ENCODE measurements at regions not wholly inside any gene's neighbourhood (a gene's known extent, or its start where the extent isn't known, plus 50 kb on each side); places are given as distances from the start of the nearest gene placed in this dataset.

DNA sequence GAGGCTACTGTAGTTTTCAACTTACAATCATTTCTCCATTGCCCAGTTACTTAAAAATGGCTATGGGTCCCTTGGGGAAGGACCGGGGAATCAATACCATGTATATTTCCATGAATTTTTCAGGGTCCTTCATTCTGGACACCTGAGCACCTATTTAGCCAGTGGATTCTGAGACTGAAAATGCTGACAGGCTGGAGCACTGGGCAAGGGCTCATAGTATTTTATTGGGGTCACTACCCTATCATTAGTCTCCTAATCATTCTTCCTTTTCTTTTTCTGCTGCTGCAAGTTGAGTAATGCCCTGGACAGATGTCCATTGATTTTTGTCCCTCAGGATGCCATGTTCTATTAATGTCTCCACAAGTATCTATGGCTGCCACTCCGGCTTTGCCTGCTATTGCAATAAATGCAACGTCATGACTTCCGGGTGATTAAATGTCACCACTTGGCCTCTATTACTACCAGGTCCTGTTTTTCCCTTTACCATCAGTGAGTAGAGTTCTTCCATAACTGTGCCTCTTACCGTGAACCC lies 279.3 kb upstream of the FBXL7 start:
- Histone ChIP-seq H3K9ac (ENCODE audit: low read length) (no peak overlapping the region), H3K14ac (ENCODE audit: low read length) (no peak overlapping the region), H2AFZ (ENCODE audit: insufficient read depth, low read length, poor library complexity) (no peak overlapping the region), H2AK5ac (ENCODE audit: low read length) (no peak overlapping the region), H2BK12ac (ENCODE audit: low read length) (no peak overlapping the region), H3K79me2 (ENCODE audit: control insufficient read depth, insufficient read depth, low read length, poor library complexity) (no peaks in the 10 kb centered on the region), H3K36me3 (ENCODE audit: control insufficient read depth in 1 of 2, insufficient read depth in 2 of 2, low read length in 2 of 2) (no peaks in the 10 kb centered on the region), H3K4me2 (ENCODE audit: low read length) (no peak overlapping the region), H4K12ac (ENCODE audit: low read depth, low read length) (no peak overlapping the region), H3K27ac (ENCODE audit: low read depth, low read length) (no peak overlapping the region), H2BK5ac (ENCODE audit: low read depth, low read length, poor library complexity) (no peak overlapping the region), H3K79me1 (ENCODE audit: low read length) (peaks cover 1% of the 10 kb centered on the region), H4K8ac (ENCODE audit: low read depth, low read length) (no peak overlapping the region), H3K4me1 (ENCODE audit: control insufficient read depth in 1 of 2, insufficient read depth in 2 of 2, low read length in 2 of 2) (peaks cover 5 to 6% of the 10 kb centered on the region in 2 experiments), H3K18ac (ENCODE audit: low read length) (no peak overlapping the region), H3K23ac (ENCODE audit: low read length) (no peak overlapping the region), H3K9me3 (ENCODE audit: insufficient read depth, low read depth, low read length) (no peaks in the 10 kb centered on the region), H3K4ac (ENCODE audit: low read depth, low read length) (no peak overlapping the region), H2BK120ac (ENCODE audit: insufficient read depth, low read length, poor library complexity) (no peak overlapping the region), H3K4me3 (ENCODE audit: low read depth, low read length) (no peak overlapping the region), H3K27me3 (ENCODE audit: insufficient read depth, low read length) (no peaks in the 10 kb centered on the region), H4K91ac (ENCODE audit: low read depth, low read length) (no peak overlapping the region)
- no peak for DNase-seq
- whole genome bisulfite sequencing (ENCODE audit: extremely low coverage, insufficient coverage, insufficient read length): no CpG with 5 or more reads among the region's 5 CpGs

DNA sequence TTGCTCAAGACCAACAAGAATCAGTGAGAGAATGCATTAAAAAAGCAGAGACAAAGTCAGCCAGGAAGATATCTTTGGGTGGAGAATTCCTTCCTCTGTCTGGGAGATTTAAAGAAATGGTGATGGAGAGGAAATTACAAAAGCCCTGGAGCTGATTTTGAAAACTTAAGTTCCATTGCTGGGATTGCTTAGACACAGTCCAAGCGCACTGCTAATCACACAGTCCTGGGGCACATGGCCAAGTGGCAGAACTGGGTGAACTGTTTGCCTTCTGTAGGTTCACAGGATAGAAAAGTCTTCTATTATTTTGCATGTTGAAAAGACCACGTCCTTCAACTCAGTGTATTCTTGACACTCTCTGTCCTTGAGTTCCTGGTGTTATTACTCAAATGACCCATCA lies 284.9 kb upstream of the FBXL7 start:
- Histone ChIP-seq H3K27ac (ENCODE audit: low read depth, low read length) (no peak overlapping the region), H2AFZ (ENCODE audit: insufficient read depth, low read length, poor library complexity) (no peak overlapping the region), H3K4me2 (ENCODE audit: low read length) (no peak overlapping the region), H3K18ac (ENCODE audit: low read length) (no peak overlapping the region), H3K4me3 (ENCODE audit: low read depth, low read length) (no peak overlapping the region), H3K4me1 (ENCODE audit: control insufficient read depth in 1 of 2, insufficient read depth in 2 of 2, low read length in 2 of 2) (peaks cover 0 to 3% of the 10 kb centered on the region in 2 experiments), H3K23ac (ENCODE audit: low read length) (no peak overlapping the region), H4K12ac (ENCODE audit: low read depth, low read length) (no peak overlapping the region), H2BK12ac (ENCODE audit: low read length) (no peak overlapping the region), H3K9me3 (ENCODE audit: insufficient read depth, low read depth, low read length) (no peaks in the 10 kb centered on the region), H3K4ac (ENCODE audit: low read depth, low read length) (no peak overlapping the region), H3K9ac (ENCODE audit: low read length) (no peak overlapping the region), H2BK5ac (ENCODE audit: low read depth, low read length, poor library complexity) (no peak overlapping the region), H3K79me1 (ENCODE audit: low read length) (no peaks in the 10 kb centered on the region), H2BK120ac (ENCODE audit: insufficient read depth, low read length, poor library complexity) (no peak overlapping the region), H4K91ac (ENCODE audit: low read depth, low read length) (no peak overlapping the region), H3K36me3 (ENCODE audit: control insufficient read depth in 1 of 2, insufficient read depth in 2 of 2, low read length in 2 of 2) (no peaks in the 10 kb centered on the region), H3K27me3 (ENCODE audit: insufficient read depth, low read length) (no peaks in the 10 kb centered on the region), H3K14ac (ENCODE audit: low read length) (no peak overlapping the region), H4K8ac (ENCODE audit: low read depth, low read length) (no peak overlapping the region), H2AK5ac (ENCODE audit: low read length) (no peak overlapping the region), H3K79me2 (ENCODE audit: control insufficient read depth, insufficient read depth, low read length, poor library complexity) (no peaks in the 10 kb centered on the region)
- WGBS (ENCODE audit: extremely low coverage, insufficient coverage, insufficient read length): no CpG with 5 or more reads among the region's 2 CpGs
- no peak for DNase-seq

DNA sequence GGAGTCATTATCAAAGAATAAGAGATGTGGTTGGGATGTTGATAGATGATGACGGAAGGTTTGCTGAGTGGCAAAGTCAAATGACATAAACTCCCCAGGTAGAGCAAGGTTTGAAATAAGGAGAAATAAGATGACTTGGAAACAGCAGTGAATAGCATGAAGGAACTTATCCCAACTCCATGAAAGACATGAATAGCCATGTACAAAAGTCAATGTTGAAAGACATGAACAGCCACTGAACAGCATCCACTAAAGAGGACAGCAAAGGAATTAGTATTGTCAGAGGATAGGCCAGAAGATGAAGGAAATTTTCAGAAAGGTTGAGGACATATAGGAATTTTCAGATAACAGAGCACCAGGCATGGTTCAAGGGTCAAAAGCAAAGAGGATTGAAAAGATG lies 286.0 kb upstream of the FBXL7 start:
- Histone ChIP-seq H3K4me3 (ENCODE audit: low read depth, low read length) (no peak overlapping the region), H2AFZ (ENCODE audit: insufficient read depth, low read length, poor library complexity) (no peak overlapping the region), H3K36me3 (ENCODE audit: control insufficient read depth in 1 of 2, insufficient read depth in 2 of 2, low read length in 2 of 2) (no peaks in the 10 kb centered on the region), H2BK5ac (ENCODE audit: low read depth, low read length, poor library complexity) (no peak overlapping the region), H3K9me3 (ENCODE audit: insufficient read depth, low read depth, low read length) (no peaks in the 10 kb centered on the region), H3K18ac (ENCODE audit: low read length) (no peak overlapping the region), H3K23ac (ENCODE audit: low read length) (no peak overlapping the region), H2AK5ac (ENCODE audit: low read length) (no peak overlapping the region), H3K4me1 (ENCODE audit: control insufficient read depth in 1 of 2, insufficient read depth in 2 of 2, low read length in 2 of 2) (peaks cover 0 to 5% of the 10 kb centered on the region in 2 experiments), H4K91ac (ENCODE audit: low read depth, low read length) (no peak overlapping the region), H3K4me2 (ENCODE audit: low read length) (no peak overlapping the region), H3K79me2 (ENCODE audit: control insufficient read depth, insufficient read depth, low read length, poor library complexity) (no peaks in the 10 kb centered on the region), H3K27ac (ENCODE audit: low read depth, low read length) (no peak overlapping the region), H2BK120ac (ENCODE audit: insufficient read depth, low read length, poor library complexity) (no peak overlapping the region), H3K4ac (ENCODE audit: low read depth, low read length) (no peak overlapping the region), H3K14ac (ENCODE audit: low read length) (no peak overlapping the region), H3K27me3 (ENCODE audit: insufficient read depth, low read length) (no peaks in the 10 kb centered on the region), H3K9ac (ENCODE audit: low read length) (no peak overlapping the region), H3K79me1 (ENCODE audit: low read length) (no peaks in the 10 kb centered on the region), H4K8ac (ENCODE audit: low read depth, low read length) (no peak overlapping the region), H4K12ac (ENCODE audit: low read depth, low read length) (no peak overlapping the region), H2BK12ac (ENCODE audit: low read length) (no peak overlapping the region)
- no peak for DNase-seq
- 100% methylated on average over 1 of the region's 1 CpG for WGBS (ENCODE audit: extremely low coverage, insufficient coverage, insufficient read length)

DNA sequence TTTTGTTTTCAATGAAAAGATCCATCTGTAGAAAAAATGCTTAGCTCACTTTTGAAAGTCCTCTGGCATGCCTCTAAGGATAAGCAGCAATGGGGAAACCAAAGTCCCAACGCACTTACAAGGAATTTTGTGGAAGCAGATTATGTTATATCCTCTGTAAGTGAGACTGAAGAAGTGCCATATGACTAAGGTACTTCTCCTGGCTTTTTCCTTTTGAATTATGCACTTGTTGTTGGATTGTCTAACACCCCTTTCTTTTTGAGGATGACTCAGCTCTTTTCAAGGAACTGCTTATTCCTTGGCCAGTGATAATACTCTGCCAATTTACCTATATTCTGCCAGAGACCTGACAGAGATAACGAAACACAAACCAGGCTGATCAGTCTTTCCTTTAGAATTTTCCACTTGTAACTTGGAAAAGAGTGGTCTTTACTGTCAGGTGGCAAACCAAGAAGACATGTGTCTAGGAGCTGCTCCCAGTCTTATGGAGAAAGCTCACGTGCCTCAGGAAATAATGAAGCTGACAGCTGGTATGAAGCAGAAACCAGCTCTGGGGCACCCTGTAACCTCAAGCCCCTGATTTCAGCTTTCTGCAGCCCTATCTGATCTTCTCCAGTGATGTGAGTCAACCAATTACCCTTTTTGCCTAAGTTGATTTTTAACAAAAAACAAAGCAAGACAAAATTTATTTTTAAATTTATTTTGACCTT lies 290.8 kb upstream of the FBXL7 start:
- Histone ChIP-seq H4K91ac (ENCODE audit: low read depth, low read length) (no peak overlapping the region), H4K12ac (ENCODE audit: low read depth, low read length) (no peak overlapping the region), H3K23ac (ENCODE audit: low read length) (no peak overlapping the region), H3K4me2 (ENCODE audit: low read length) (no peak overlapping the region), H2BK5ac (ENCODE audit: low read depth, low read length, poor library complexity) (no peak overlapping the region), H3K9me3 (ENCODE audit: insufficient read depth, low read depth, low read length) (no peaks in the 10 kb centered on the region), H3K9ac (ENCODE audit: low read length) (no peak overlapping the region), H3K79me2 (ENCODE audit: control insufficient read depth, insufficient read depth, low read length, poor library complexity) (no peaks in the 10 kb centered on the region), H3K36me3 (ENCODE audit: control insufficient read depth in 1 of 2, insufficient read depth in 2 of 2, low read length in 2 of 2) (no peaks in the 10 kb centered on the region), H3K27me3 (ENCODE audit: insufficient read depth, low read length) (no peaks in the 10 kb centered on the region), H2BK12ac (ENCODE audit: low read length) (no peak overlapping the region), H4K8ac (ENCODE audit: low read depth, low read length) (no peak overlapping the region), H3K79me1 (ENCODE audit: low read length) (no peaks in the 10 kb centered on the region), H2BK120ac (ENCODE audit: insufficient read depth, low read length, poor library complexity) (no peak overlapping the region), H3K27ac (ENCODE audit: low read depth, low read length) (peak overlapping the region; percentile 62), H3K14ac (ENCODE audit: low read length) (no peak overlapping the region), H3K4me3 (ENCODE audit: low read depth, low read length) (no peak overlapping the region), H3K4me1 (ENCODE audit: control insufficient read depth in 1 of 2, insufficient read depth in 2 of 2, low read length in 2 of 2) (peaks cover 2% of the 10 kb centered on the region in 2 experiments), H2AFZ (ENCODE audit: insufficient read depth, low read length, poor library complexity) (no peak overlapping the region), H3K4ac (ENCODE audit: low read depth, low read length) (no peak overlapping the region), H3K18ac (ENCODE audit: low read length) (no peak overlapping the region), H2AK5ac (ENCODE audit: low read length) (no peak overlapping the region)
- DNase-seq: no peak
- no CpG with 5 or more reads among the region's 3 CpGs for whole genome bisulfite sequencing (ENCODE audit: extremely low coverage, insufficient coverage, insufficient read length)
